Lung (tissue), 11 donors: ENCODE measurements at regions not wholly inside any gene's neighbourhood (a gene's known extent, or its start where the extent isn't known, plus 50 kb on each side); places are given as distances from the start of the nearest gene placed in this dataset.
A peak's percentile ranks its signal among the peaks of the same experiment; 100 is the strongest.
"Not testable (repeated sequence)": the region's sequence is repeated elsewhere in the genome, so short reads cannot be mapped to it uniquely, and the experiment has no call there.

ENCODE experiments used
- ATAC-seq: fragments of 200-7000 bp; cut with Tn5 transposase; one replicate; pipeline ENCODE4 v1.9.1; 2020; ENCODE audit warnings: moderate number of reproducible peaks; ENCODE audit not compliant: insufficient read depth, low FRiP score
- DNase-seq, 3 donors: peaks; one replicate each; pipeline ENCODE4 v3.0.0-alpha.2; 2013 to 2017
- H3K27ac ChIP-seq, 2 donors: one replicate each; pipeline ENCODE4 v1.5.1; 2013; ENCODE audit warnings: mild to moderate bottlenecking in 2 of 2, moderate library complexity in 2 of 2, control low read depth in 1 of 2, inconsistent platforms in 1 of 2, low read depth in 1 of 2, low read length in 1 of 2
- H3K27me3 ChIP-seq, 3 donors: one replicate each; pipeline ENCODE4 v1.5.1; 2013; ENCODE audit warnings: low read length in 2 of 3; ENCODE audit not compliant: control insufficient read depth in 3 of 3, insufficient read depth in 3 of 3
- H3K36me3 ChIP-seq, 4 donors: one replicate each; pipeline ENCODE4 v1.5.1; 2013; ENCODE audit warnings: low read length in 4 of 4, mild to moderate bottlenecking in 1 of 4, moderate library complexity in 1 of 4; ENCODE audit not compliant: control insufficient read depth in 4 of 4, insufficient read depth in 4 of 4
- H3K4me1 ChIP-seq, 5 donors: one replicate each; pipeline ENCODE4 v1.5.1; 2013; ENCODE audit warnings: low read length in 5 of 5, mild to moderate bottlenecking in 2 of 5, moderate library complexity in 1 of 5; ENCODE audit not compliant: control insufficient read depth in 5 of 5, insufficient read depth in 5 of 5
- H3K4me3 ChIP-seq: one replicate; pipeline ENCODE4 v1.5.1; 2013; ENCODE audit warnings: mild to moderate bottlenecking, control low read depth, moderate library complexity
- H3K9ac ChIP-seq, 2 donors: one replicate each; pipeline ENCODE4 v1.5.1; 2013; ENCODE audit warnings: low read length in 2 of 2, control low read depth in 1 of 2; ENCODE audit not compliant: insufficient read depth in 1 of 2
- H3K9me3 ChIP-seq, 4 donors: one replicate each; pipeline ENCODE4 v1.5.1; 2013; ENCODE audit warnings: low read length in 3 of 4, mild to moderate bottlenecking in 1 of 4, moderate library complexity in 1 of 4; ENCODE audit not compliant: control insufficient read depth in 4 of 4, insufficient read depth in 3 of 4
- WGBS, 2 donors: extraction: QIAGEN DNeasy Blood & Tissue Kit; methylation state at CpG; one replicate each; pipeline ENCODE4 v1.1.7; 2013; 5-methylcytosine and 5-hydroxymethylcytosine counted together
- TF ChIP-seq, protein P1 (sequence below): IDR thresholded peaks from 2 replicates; pipeline ENCODE4 v1.5.1; 2012; ENCODE audit warnings: mild to moderate bottlenecking; ENCODE audit errors: control extremely low read depth, extremely low read depth
- donor health status: control.
- donor health status: control.
- donor health status: Bipolar disorder and iron deficiency.
- donor health status: healthy.
- donor health status: DM: yes; HTN: yes; CAD: no.

DNA sequence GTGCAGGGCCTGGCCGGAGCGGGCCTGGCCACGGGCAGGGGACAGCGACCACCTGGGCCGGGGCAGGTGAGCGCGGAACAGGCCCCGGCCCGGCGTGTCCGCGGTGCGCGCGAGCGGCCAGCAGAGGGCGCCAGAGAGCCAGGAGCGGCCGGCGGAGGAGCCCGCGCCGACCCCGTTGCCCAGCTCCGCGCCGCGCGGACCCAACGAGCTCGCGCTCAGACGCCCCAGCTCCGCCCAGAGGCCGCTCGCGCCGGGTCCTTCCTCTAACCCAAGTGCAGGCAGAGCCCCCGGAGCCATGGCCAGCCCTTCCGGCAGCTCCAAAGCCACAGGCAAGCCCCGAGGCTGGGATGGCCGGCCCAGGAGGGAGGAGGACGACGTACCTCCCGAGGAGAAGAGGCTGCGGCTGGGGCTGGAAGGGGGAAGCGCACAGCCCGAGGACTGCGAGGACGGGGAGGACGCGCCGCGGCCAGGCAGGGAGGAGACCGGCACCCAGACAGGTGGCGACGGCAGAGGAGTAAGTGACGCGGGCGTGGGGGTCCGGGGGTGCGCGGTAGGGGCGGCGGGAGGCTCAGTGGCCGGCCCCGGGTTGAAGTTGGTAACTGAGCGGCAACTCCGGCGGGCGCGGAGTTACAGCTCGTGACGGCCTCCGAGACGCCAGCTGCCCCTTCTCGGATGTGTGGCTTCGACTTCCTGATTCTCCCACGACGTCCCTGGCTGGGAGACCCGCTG is 88.1 kb downstream of the DEFB131A start:
- not testable (repeated sequence) for H3K4me1 ChIP-seq, H3K9ac ChIP-seq, H3K36me3 ChIP-seq, H3K27me3 ChIP-seq, H3K9me3 ChIP-seq
- 1% methylated on average over 57 to 81 of the region's 81 CpGs for WGBS, 2 donors
- Histone ChIP-seq H3K4me3 (peak overlapping the region; percentile 52), H3K27ac (peak overlapping the region in 1 of 2 donors; percentile 53)
- TF ChIP-seq, protein P1, sequence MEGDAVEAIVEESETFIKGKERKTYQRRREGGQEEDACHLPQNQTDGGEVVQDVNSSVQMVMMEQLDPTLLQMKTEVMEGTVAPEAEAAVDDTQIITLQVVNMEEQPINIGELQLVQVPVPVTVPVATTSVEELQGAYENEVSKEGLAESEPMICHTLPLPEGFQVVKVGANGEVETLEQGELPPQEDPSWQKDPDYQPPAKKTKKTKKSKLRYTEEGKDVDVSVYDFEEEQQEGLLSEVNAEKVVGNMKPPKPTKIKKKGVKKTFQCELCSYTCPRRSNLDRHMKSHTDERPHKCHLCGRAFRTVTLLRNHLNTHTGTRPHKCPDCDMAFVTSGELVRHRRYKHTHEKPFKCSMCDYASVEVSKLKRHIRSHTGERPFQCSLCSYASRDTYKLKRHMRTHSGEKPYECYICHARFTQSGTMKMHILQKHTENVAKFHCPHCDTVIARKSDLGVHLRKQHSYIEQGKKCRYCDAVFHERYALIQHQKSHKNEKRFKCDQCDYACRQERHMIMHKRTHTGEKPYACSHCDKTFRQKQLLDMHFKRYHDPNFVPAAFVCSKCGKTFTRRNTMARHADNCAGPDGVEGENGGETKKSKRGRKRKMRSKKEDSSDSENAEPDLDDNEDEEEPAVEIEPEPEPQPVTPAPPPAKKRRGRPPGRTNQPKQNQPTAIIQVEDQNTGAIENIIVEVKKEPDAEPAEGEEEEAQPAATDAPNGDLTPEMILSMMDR: peak; percentile 52
- DNase-seq: peak; percentile 80 to 85 (median 83)
- peak; percentile 66 for ATAC-seq

DNA sequence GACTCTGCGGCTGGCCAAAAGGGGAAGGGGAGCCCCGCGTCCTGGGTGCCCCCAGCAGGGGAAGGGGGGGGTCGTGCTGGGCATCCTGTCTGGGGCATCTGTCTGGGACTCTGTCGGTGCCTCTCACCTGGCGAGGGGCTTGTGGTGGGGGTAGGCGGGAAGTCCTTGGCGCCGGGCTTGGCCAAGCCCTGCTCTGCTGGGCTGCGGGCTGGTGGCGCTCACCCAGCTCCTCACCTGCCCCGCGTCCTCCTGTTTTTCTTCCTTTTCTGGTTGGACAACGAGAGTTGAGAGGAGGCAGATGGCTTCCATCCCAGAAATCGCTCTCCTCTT is 88.6 kb downstream of the DEFB131A start:
- not testable (repeated sequence) for DNase-seq, ATAC-seq
- WGBS, 2 donors: 12 to 14% methylated on average over 10 to 15 of the region's 15 CpGs

DNA sequence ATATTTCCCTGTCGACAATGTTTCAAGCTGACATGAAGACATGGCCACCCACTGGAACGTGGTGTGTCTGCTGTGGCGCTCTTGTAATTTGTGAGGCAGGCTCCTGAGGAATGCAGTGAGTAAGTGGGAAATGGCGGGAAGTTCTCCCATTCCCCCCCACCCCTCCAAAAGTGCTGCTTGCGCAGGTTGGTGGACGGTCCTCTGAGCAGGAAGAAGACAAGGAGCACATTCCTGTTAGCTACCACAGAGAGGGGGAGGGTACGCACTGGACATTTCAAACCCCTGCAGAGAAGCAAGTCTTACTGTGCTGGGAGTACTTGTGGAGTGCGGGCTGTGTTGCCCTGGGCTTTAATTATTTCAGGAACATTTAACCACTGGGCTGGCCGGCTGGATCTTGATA is 92.9 kb downstream of the DEFB131A start:
- not testable (repeated sequence) for H3K36me3 ChIP-seq, H3K4me3 ChIP-seq, ATAC-seq, H3K4me1 ChIP-seq, H3K9me3 ChIP-seq, H3K9ac ChIP-seq, H3K27ac ChIP-seq, H3K27me3 ChIP-seq
- 69 to 81% methylated on average over 9 of the region's 9 CpGs for WGBS, 2 donors
- DNase-seq: peak in 2 of 3 donors; percentile 13 to 31

More for the DNA sequence above, 88.6 kb downstream of the DEFB131A start:
- not testable (repeated sequence) for H3K36me3 ChIP-seq, H3K9ac ChIP-seq, H3K27me3 ChIP-seq, H3K4me1 ChIP-seq, H3K9me3 ChIP-seq, H3K27ac ChIP-seq, H3K4me3 ChIP-seq

DNA sequence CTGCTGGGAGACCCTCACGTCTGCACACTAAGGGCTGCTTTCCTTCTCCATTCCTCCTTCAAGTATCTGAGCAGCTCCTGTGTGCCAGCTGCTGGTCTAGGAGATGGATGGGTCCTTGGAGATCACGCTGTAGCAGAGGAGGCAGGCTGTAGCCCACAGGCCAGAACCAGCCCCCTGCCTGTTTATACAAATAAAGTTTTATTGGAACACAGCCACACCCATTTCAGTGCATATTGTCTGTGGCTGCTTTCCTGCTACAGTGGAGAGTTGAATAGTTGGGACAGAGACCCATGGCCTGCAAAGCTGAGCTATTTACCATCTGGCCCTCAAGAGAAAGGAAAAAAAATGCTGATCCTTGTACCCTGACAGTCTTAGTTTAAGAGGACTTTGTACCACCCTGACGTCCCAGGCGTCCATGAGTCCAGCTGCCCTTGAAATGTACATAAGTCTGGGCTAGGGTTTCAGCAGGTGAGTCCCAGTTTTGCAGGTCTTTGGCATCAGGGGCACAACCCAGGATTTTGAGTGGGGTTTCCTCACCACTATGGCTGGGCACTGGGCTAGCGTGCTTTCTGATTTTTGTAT is 95.8 kb downstream of the DEFB131A start:
- not testable (repeated sequence) for H3K36me3 ChIP-seq, H3K4me3 ChIP-seq, H3K9me3 ChIP-seq, H3K27me3 ChIP-seq, H3K9ac ChIP-seq, H3K27ac ChIP-seq, ATAC-seq, DNase-seq, H3K4me1 ChIP-seq
- WGBS, 2 donors: 76 to 93% methylated on average over 5 of the region's 5 CpGs

DNA sequence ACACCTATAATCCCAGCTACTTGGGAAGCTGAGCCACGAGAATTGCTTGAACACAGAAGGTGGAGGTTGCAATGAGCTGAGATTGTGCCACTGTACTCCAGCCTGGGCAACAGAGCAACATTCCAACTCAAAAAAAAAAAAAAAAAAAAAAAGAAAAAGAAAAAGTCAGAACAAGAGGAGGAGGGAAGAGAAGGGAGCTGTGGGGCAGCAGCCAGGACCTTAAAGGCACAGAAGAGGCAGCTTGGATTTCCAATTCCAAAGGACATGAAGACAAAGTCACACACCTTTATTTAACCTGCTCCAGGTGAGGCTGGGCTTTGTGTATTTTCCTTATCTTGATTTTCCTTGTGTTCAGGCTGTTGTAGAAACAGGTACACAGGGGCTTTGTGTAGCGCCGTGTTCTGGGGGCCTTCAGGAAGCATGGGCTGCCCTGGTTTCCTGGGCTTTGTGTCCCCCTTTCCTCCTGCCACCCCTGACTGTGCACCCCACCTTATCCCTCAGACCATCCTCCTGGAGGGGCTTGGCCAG is 97.2 kb downstream of the DEFB131A start:
- ATAC-seq: not testable (repeated sequence)

DNA sequence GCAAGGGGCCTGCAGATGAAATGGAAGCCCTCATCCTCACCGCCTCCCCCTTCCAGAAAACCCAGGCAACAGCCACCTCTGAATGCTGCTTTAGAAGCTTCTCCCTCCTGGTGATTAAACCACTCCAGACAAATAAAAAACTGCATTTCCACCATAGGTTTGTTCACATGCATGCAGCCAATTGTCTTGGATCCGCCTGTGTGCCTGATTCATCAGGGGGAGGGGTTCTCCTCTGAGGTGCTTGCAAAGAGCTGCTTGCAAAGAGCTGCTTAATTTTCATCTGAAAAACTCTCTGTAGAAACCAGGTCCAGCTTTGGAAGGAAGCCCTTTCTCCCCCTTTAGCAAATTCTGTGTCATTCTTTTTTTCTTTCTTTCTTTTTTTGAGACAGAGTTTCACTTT is 100.6 kb downstream of the DEFB131A start:
- not testable (repeated sequence) for H3K36me3 ChIP-seq
- WGBS, 2 donors: 79 to 83% methylated on average over 2 of the region's 2 CpGs

More for the DNA sequence above, 97.2 kb downstream of the DEFB131A start:
- not testable (repeated sequence) for H3K4me1 ChIP-seq, H3K27ac ChIP-seq, H3K27me3 ChIP-seq, DNase-seq, H3K9me3 ChIP-seq, H3K36me3 ChIP-seq, H3K4me3 ChIP-seq, H3K9ac ChIP-seq
- WGBS, 2 donors: 43 to 56% methylated on average over 3 of the region's 3 CpGs

DNA sequence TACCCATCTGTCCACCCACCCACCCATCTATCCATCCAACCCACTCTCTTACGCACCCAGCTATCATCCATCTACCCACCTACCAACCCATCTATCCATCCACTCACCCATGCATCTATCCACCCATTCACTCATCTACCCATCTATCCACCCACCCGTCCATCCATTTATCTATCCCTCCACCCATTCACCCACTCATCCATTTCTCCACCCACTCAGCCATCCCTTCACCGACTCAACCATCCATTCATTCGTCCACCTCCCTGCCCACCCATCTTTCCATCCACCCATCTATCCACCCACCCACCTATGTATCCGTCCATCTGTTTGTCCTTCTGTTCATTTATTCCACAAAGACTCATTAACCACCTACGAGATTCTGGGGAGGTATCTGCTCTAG is 103.3 kb downstream of the DEFB131A start:
- DNase-seq, H3K4me1 ChIP-seq, H3K27me3 ChIP-seq, ATAC-seq, H3K4me3 ChIP-seq, H3K36me3 ChIP-seq, H3K9ac ChIP-seq, H3K27ac ChIP-seq, H3K9me3 ChIP-seq: not testable (repeated sequence)
- 82 to 90% methylated on average over 6 of the region's 6 CpGs for WGBS, 2 donors

More for the DNA sequence above, 100.6 kb downstream of the DEFB131A start:
- not testable (repeated sequence) for H3K9me3 ChIP-seq, DNase-seq, H3K4me1 ChIP-seq, H3K9ac ChIP-seq, ATAC-seq, H3K4me3 ChIP-seq, H3K27me3 ChIP-seq, H3K27ac ChIP-seq
